GM12878 (cell line): ENCODE measurements at regions not wholly inside any gene's neighbourhood (a gene's known extent, or its start where the extent isn't known, plus 50 kb on each side); places are given as distances from the start of the nearest gene placed in this dataset.

Experiments used
- ATAC-seq: fragments of 200-7000 bp; cut with Tn5 transposase; 3 replicates; pipeline ENCODE4 v1.9.1; 2020; ENCODE audit warnings: mild to moderate bottlenecking, moderate library complexity
- BruUV-seq: library from RNA; stranded (reverse); fragments of 400-500 nt; replicated peaks from 2 replicates; lab custom pipeline; 2021; lab: Mats Ljungman, UMichigan
- CTCF ChIA-PET: fragments of 300-600 bp; sonication (Branson Sonifier 250); formaldehyde crosslinking; extraction: SDS; loops from one replicate; lab custom pipeline; 2021; ENCODE audit warnings: inconsistent platforms; lab: Yijun Ruan, JAX
- POLR2A ChIA-PET: fragments of 350-600 bp; formaldehyde crosslinking; extraction: SDS; loops from one replicate; lab custom pipeline; 2021; ENCODE audit warnings: inconsistent platforms; lab: Charles Lee
- RAD21 ChIA-PET: fragments of 300-600 bp; sonication (Branson Sonifier 250); formaldehyde crosslinking; loops from one replicate; lab custom pipeline; 2023; ENCODE audit warnings: antibody characterized with exemption; ENCODE audit not compliant: unreplicated experiment; lab: Charles Lee
- SMC1A ChIA-PET: fragments of 300-600 bp; sonication (Branson Sonifier 250); formaldehyde crosslinking; loops from one replicate; lab custom pipeline; 2023; ENCODE audit not compliant: unreplicated experiment, uncharacterized antibody; lab: Charles Lee
- DNase-seq: peaks from one replicate; pipeline ENCODE4 v3.0.0-alpha.2; 2011; ENCODE audit warnings: low read depth, low spot score
- FAIRE-seq: peaks from 3 replicates; lab custom pipeline; 2011; peaks lifted over from hg19 to GRCh38; lab: Jason Lieb, UNC
- H2AFZ ChIP-seq: 2 replicates; pipeline ENCODE4 v1.6.0; 2011; ENCODE audit warnings: low read depth, low read length, control low read depth; ENCODE audit not compliant: control insufficient read depth
- H3K27ac ChIP-seq: 2 replicates; pipeline ENCODE4 v1.5.1; 2011; ENCODE audit warnings: control low read depth; ENCODE audit not compliant: control insufficient read depth, insufficient read depth
- H3K27me3 ChIP-seq, 2 experiments: replicated peaks in 1 of 2; 2 replicates each; pipeline versions ENCODE4 v1.6.0 to v1.6.1; 2011; ENCODE audit warnings: low read length in 1 of 2; ENCODE audit not compliant: control insufficient read depth in 2 of 2, insufficient read depth in 2 of 2
- H3K36me3 ChIP-seq, 2 experiments: 2 replicates each; pipeline ENCODE4 v1.5.1; 2011; ENCODE audit warnings: low read length in 1 of 2; ENCODE audit not compliant: control insufficient read depth in 2 of 2, insufficient read depth in 2 of 2
- H3K4me1 ChIP-seq: 2 replicates; pipeline ENCODE4 v1.6.1; 2011; ENCODE audit warnings: mild to moderate bottlenecking, low read length, moderate library complexity, mixed read lengths; ENCODE audit not compliant: control insufficient read depth, insufficient read depth
- H3K4me2 ChIP-seq: 2 replicates; pipeline ENCODE4 v1.6.0; 2011; ENCODE audit warnings: control low read depth; ENCODE audit not compliant: control insufficient read depth, insufficient read depth
- H3K4me3 ChIP-seq: fragments of 200-600 bp; sonication (generic); 2 replicates; pipeline ENCODE4 v1.5.1; 2016
- H3K79me2 ChIP-seq: 2 replicates; pipeline ENCODE4 v1.6.0; 2011; ENCODE audit warnings: low read length; ENCODE audit not compliant: control insufficient read depth, insufficient read depth
- H3K9ac ChIP-seq: 2 replicates; pipeline ENCODE4 v1.8.0; 2011; ENCODE audit warnings: low read length, control low read depth, mixed read lengths; ENCODE audit not compliant: control insufficient read depth, insufficient read depth
- H3K9me3 ChIP-seq: replicated peaks from 3 replicates; pipeline ENCODE4 v1.5.1; 2011; ENCODE audit warnings: mild to moderate bottlenecking, low read length; ENCODE audit not compliant: control insufficient read depth, insufficient read depth
- H4K20me1 ChIP-seq: 2 replicates; pipeline ENCODE4 v1.6.0; 2011; ENCODE audit not compliant: control insufficient read depth, insufficient read depth
- CBX5 ChIP-seq: sonication (generic); IDR thresholded peaks from 2 replicates; pipeline ENCODE4 v1.6.1; 2016; ENCODE audit warnings: low read depth, moderate library complexity, mild to moderate bottlenecking, inconsistent platforms
- CHD1 ChIP-seq: IDR thresholded peaks from 2 replicates; pipeline ENCODE4 v1.6.1; 2012; ENCODE audit warnings: low read depth, low read length, improper control_type of control experiment
- HDAC6 ChIP-seq: fragments of 200-600 bp; sonication (generic); IDR thresholded peaks from one replicate; pipeline ENCODE4 v1.8.0; 2017; ENCODE audit warnings: antibody characterized with exemption; ENCODE audit not compliant: unreplicated experiment
- JUND ChIP-seq: IDR thresholded peaks from 2 replicates; pipeline ENCODE4 v1.6.1; 2012; ENCODE audit warnings: low read depth, mild to moderate bottlenecking, low read length, improper control_type of control experiment, moderate library complexity
- PAX5 ChIP-seq: IDR thresholded peaks from 2 replicates; pipeline ENCODE4 v1.6.1; 2011; ENCODE audit warnings: low read depth, low read length, borderline replicate concordance
- RAD51 ChIP-seq: fragments of 450-650 bp; IDR thresholded peaks from 2 replicates; pipeline ENCODE4 v1.6.1; 2016; ENCODE audit warnings: moderate library complexity, mild to moderate bottlenecking, inconsistent platforms
- RCOR1 ChIP-seq: conservative IDR thresholded peaks from 2 replicates; pipeline ENCODE4 v1.6.1; 2012; ENCODE audit warnings: low read depth, low read length, improper control_type of control experiment
- SMAD5 ChIP-seq: IDR thresholded peaks from 2 replicates; pipeline ENCODE4 v1.6.1; 2016; ENCODE audit warnings: antibody characterized with exemption, low read depth
- SP1 ChIP-seq: IDR thresholded peaks from one replicate; pipeline ENCODE4 v1.6.1; 2011; ENCODE audit warnings: low read depth, low read length
- SPI1 ChIP-seq: IDR thresholded peaks from 2 replicates; pipeline ENCODE4 v1.6.1; 2011; ENCODE audit warnings: low read depth, mild to moderate bottlenecking, low read length, moderate library complexity, borderline replicate concordance; ENCODE audit not compliant: insufficient read depth
- STAT3 ChIP-seq: IDR thresholded peaks from 2 replicates; pipeline ENCODE4 v1.6.1; 2011; ENCODE audit warnings: low read depth, low read length, improper control_type of control experiment
- ZNF274 ChIP-seq: IDR thresholded peaks from one replicate; pipeline ENCODE4 v1.8.0; 2011; ENCODE audit not compliant: insufficient read length, insufficient read depth
- WGBS: methylation state at CpG from one replicate; pipeline ENCODE4 v1.1.6; 2016; ENCODE audit warnings: low lambda C conversion rate; ENCODE audit not compliant: insufficient replicate concordance, insufficient coverage; ENCODE audit errors: missing lambda C conversion rate; 5-methylcytosine and 5-hydroxymethylcytosine counted together
- in situ Hi-C: fragments of 300-500 bp; cut with MboI; formaldehyde crosslinking; loops from 9 replicates; pipeline ENCODE4 v1.14.3; 2018; ENCODE audit warnings: mixed read lengths
- intact Hi-C: fragments of 100-400 bp; cut with micrococcal nuclease; formaldehyde crosslinking; loops from one replicate; pipeline ENCODE4 v1.14.2; 2022; ENCODE audit not compliant: unreplicated experiment
- TF ChIP-seq, protein P1 (sequence below): IDR thresholded peaks from 2 replicates; pipeline ENCODE4 v1.6.1; 2011; ENCODE audit warnings: low read depth, low read length, improper control_type of control experiment, borderline replicate concordance
- TF ChIP-seq, protein P2 (sequence below): fragments of 450-650 bp; IDR thresholded peaks from 2 replicates; pipeline ENCODE4 v1.6.1; 2017; ENCODE audit warnings: mild to moderate bottlenecking, low read depth, inconsistent platforms; ENCODE audit not compliant: poor library complexity, severe bottlenecking
- TF ChIP-seq, protein P3 (sequence below), 3 experiments: IDR thresholded peaks in 2 of 3; conservative IDR thresholded peaks in 1 of 3; 2 replicates each; pipeline ENCODE4 v1.5.1; 2011; ENCODE audit warnings: low read depth in 3 of 3, low read length in 3 of 3, mild to moderate bottlenecking in 3 of 3, control low read depth in 2 of 3, moderate library complexity in 2 of 3, inconsistent platforms in 1 of 3, mixed read lengths in 1 of 3; ENCODE audit not compliant: control insufficient read depth in 2 of 3, insufficient read depth in 1 of 3; ENCODE audit errors: extremely low read depth in 1 of 3
- TF ChIP-seq, protein P4 (sequence below): fragments of 450-650 bp; conservative IDR thresholded peaks from 2 replicates; pipeline ENCODE4 v1.6.1; 2017; ENCODE audit warnings: mild to moderate bottlenecking, moderate library complexity

DNA sequence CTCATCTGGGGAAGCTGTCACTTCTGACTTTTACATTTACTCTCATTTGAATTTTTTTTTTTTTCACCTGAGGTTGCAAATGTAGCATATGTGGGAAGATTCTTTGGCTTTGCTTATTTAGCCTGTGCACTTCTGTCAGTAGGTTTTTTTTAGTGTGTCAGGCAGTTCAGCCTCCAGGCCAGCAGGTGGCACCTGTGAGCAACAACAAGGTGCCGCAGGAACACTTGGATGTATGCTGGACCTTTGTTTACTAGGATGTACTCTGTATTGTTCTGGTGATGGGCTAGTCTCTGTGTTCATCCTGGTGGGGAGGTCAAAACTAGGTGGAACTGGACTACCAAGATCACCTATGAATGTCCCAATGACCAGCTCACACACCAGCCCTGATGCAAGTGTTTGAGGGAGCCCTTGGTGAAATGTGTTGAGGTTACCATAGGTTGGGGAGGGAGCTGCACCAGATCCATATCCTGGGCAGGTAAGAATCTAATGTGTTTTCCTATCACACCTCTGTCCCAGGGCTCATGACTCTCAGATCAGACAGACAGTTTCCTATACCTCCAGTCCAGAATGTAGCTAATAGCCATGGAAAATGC lies 618.2 kb downstream of the BRINP3 start (continued):
- TF ChIP-seq, protein P1, sequence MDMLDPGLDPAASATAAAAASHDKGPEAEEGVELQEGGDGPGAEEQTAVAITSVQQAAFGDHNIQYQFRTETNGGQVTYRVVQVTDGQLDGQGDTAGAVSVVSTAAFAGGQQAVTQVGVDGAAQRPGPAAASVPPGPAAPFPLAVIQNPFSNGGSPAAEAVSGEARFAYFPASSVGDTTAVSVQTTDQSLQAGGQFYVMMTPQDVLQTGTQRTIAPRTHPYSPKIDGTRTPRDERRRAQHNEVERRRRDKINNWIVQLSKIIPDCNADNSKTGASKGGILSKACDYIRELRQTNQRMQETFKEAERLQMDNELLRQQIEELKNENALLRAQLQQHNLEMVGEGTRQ: no peak
- no peak for TF ChIP-seq JUND
- TF ChIP-seq, protein P2, sequence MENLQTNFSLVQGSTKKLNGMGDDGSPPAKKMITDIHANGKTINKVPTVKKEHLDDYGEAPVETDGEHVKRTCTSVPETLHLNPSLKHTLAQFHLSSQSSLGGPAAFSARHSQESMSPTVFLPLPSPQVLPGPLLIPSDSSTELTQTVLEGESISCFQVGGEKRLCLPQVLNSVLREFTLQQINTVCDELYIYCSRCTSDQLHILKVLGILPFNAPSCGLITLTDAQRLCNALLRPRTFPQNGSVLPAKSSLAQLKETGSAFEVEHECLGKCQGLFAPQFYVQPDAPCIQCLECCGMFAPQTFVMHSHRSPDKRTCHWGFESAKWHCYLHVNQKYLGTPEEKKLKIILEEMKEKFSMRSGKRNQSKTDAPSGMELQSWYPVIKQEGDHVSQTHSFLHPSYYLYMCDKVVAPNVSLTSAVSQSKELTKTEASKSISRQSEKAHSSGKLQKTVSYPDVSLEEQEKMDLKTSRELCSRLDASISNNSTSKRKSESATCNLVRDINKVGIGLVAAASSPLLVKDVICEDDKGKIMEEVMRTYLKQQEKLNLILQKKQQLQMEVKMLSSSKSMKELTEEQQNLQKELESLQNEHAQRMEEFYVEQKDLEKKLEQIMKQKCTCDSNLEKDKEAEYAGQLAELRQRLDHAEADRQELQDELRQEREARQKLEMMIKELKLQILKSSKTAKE: no peak
- no peak for TF ChIP-seq STAT3
- TF ChIP-seq CBX5: peak; percentile 89
- no peak for TF ChIP-seq PAX5
- TF ChIP-seq, all 136 proteins: peak for 4

DNA sequence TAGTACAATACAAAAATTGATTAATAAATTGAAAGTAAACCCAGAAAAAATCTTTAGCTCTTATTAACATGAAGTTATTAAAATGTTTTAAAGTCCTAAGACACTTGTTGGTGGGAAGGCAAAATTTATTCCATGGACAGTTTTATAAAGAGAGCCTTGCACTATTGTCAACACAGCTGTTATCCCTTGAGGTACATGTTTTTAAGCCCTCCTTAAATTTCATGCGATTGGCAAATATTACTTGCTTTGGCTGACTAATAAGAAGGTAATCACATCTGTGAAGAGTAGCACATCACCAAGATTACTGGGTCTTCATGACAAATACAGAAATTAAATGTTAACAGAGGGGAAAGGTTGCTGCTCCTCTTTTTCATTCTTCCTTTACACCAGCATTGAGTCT lies 611.1 kb downstream of the BRINP3 start:
- H3K27ac ChIP-seq: no peak overlapping the region
- in situ Hi-C loops: no loop called here
- H2AFZ ChIP-seq: no peak overlapping the region
- no peak overlapping the region for H3K4me3 ChIP-seq
- no peak for DNase-seq
- ChIA-PET POLR2A (no interaction called here), RAD21 (no interaction called here), CTCF (no interaction called here), SMC1A (no interaction called here)
- no TSS peak for BruUV-seq
- H3K9me3 ChIP-seq: no peaks in the 10 kb centered on the region
- no peaks in the 10 kb centered on the region for H3K79me2 ChIP-seq
- no peaks in the 10 kb centered on the region for H4K20me1 ChIP-seq
- WGBS: 0% methylated on average over 1 of the region's 1 CpG
- intact Hi-C loops: no loop called here
- H3K4me2 ChIP-seq: no peak overlapping the region
- no peaks in the 10 kb centered on the region for H3K36me3 ChIP-seq
- no peak for ATAC-seq
- H3K9ac ChIP-seq: no peak overlapping the region
- no peaks in the 10 kb centered on the region for H3K4me1 ChIP-seq
- no peak for FAIRE-seq
- TF ChIP-seq RCOR1 (no peak), SMAD5 (no peak), SP1 (no peak), SPI1 (no peak), CHD1 (no peak), RAD51 (no peak), HDAC6 (no peak), ZNF274 (no peak)
- TF ChIP-seq, protein P3, sequence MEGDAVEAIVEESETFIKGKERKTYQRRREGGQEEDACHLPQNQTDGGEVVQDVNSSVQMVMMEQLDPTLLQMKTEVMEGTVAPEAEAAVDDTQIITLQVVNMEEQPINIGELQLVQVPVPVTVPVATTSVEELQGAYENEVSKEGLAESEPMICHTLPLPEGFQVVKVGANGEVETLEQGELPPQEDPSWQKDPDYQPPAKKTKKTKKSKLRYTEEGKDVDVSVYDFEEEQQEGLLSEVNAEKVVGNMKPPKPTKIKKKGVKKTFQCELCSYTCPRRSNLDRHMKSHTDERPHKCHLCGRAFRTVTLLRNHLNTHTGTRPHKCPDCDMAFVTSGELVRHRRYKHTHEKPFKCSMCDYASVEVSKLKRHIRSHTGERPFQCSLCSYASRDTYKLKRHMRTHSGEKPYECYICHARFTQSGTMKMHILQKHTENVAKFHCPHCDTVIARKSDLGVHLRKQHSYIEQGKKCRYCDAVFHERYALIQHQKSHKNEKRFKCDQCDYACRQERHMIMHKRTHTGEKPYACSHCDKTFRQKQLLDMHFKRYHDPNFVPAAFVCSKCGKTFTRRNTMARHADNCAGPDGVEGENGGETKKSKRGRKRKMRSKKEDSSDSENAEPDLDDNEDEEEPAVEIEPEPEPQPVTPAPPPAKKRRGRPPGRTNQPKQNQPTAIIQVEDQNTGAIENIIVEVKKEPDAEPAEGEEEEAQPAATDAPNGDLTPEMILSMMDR (IDR thresholded peaks at IDR 0.05 in 2 of 3, conservative IDR thresholded peaks at IDR 0.05 in 1 of 3; ENCODE audit: control insufficient read depth in 2 of 3, extremely low read depth in 1 of 3, insufficient read depth in 1 of 3, low read depth in 3 of 3, low read length in 3 of 3): no peak
- TF ChIP-seq, protein P4, sequence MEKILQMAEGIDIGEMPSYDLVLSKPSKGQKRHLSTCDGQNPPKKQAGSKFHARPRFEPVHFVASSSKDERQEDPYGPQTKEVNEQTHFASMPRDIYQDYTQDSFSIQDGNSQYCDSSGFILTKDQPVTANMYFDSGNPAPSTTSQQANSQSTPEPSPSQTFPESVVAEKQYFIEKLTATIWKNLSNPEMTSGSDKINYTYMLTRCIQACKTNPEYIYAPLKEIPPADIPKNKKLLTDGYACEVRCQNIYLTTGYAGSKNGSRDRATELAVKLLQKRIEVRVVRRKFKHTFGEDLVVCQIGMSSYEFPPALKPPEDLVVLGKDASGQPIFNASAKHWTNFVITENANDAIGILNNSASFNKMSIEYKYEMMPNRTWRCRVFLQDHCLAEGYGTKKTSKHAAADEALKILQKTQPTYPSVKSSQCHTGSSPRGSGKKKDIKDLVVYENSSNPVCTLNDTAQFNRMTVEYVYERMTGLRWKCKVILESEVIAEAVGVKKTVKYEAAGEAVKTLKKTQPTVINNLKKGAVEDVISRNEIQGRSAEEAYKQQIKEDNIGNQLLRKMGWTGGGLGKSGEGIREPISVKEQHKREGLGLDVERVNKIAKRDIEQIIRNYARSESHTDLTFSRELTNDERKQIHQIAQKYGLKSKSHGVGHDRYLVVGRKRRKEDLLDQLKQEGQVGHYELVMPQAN: no peak
- TF ChIP-seq, all 136 proteins: peak for 0
- H3K27me3 ChIP-seq: no peaks in the 10 kb centered on the region; a peak in 1 of 4 replicates
